ENCODE measurements at regions not wholly inside any gene's neighbourhood (a gene's known extent, or its start where the extent isn't known, plus 50 kb on each side); places are given as distances from the start of the nearest gene placed in this dataset.
"Not testable (repeated sequence)": the region's sequence is repeated elsewhere in the genome, so short reads cannot be mapped to it uniquely, and the experiment has no call there.

GRCh38 chr19:21668072-21668773 is 99.2 kb downstream of the ZNF100 start:
- H3K4me1 ChIP-seq; H3K9me3 ChIP-seq (ENCODE audit: control insufficient read depth, low read length); H3K4me2 ChIP-seq (ENCODE audit: low read length); H3K4me3 ChIP-seq (ENCODE audit: low read depth, low read length); H3K9ac ChIP-seq; H2AFZ ChIP-seq; H3K27me3 ChIP-seq (ENCODE audit: control insufficient read depth, insufficient read depth, low read length); H3K36me3 ChIP-seq (ENCODE audit: control insufficient read depth, insufficient read depth, low read length); H3K27ac ChIP-seq; H3K79me2 ChIP-seq: not testable (repeated sequence)

- no peak overlapping the region for H3K9ac ChIP-seq
- TF ChIP-seq CTCF (IDR thresholded peaks at IDR 0.05), result no peak
- no peak overlapping the region for H3K27ac ChIP-seq
- no peaks in the 10 kb centered on the region for H3K79me2 ChIP-seq
- H3K9me3 ChIP-seq (ENCODE audit: control insufficient read depth, low read length), result no peaks in the 10 kb centered on the region
- H3K4me3 ChIP-seq (ENCODE audit: low read depth, low read length), result no peak overlapping the region
- H3K4me1 ChIP-seq, result no peaks in the 10 kb centered on the region
- H3K36me3 ChIP-seq (ENCODE audit: control insufficient read depth, insufficient read depth, low read length), result peaks cover 2% of the 10 kb centered on the region
- H2AFZ ChIP-seq, result no peak overlapping the region
- no peaks in the 10 kb centered on the region for H3K27me3 ChIP-seq (ENCODE audit: control insufficient read depth, insufficient read depth, low read length)
- no peak overlapping the region for H3K4me2 ChIP-seq (ENCODE audit: low read length)
These were observed 111.7 kb downstream of the ZNF100 start for GRCh38 chr19:21655540-21656126.

- H3K4me2 ChIP-seq (ENCODE audit: low read length); H3K9ac ChIP-seq; H3K36me3 ChIP-seq (ENCODE audit: control insufficient read depth, insufficient read depth, low read length); H3K4me3 ChIP-seq (ENCODE audit: low read depth, low read length); H3K79me2 ChIP-seq; H3K4me1 ChIP-seq; H2AFZ ChIP-seq; H3K9me3 ChIP-seq (ENCODE audit: control insufficient read depth, low read length); H3K27ac ChIP-seq; H3K27me3 ChIP-seq (ENCODE audit: control insufficient read depth, insufficient read depth, low read length): not testable (repeated sequence)
These were observed 115.9 kb downstream of the ZNF100 start for GRCh38 chr19:21651478-21651877.

GRCh38 chr19:21638776-21639175 is 128.6 kb downstream of the ZNF100 start:
- Histone ChIP-seq H3K4me3 (ENCODE audit: low read depth, low read length) (no peak overlapping the region), H3K9me3 (ENCODE audit: control insufficient read depth, low read length) (no peaks in the 10 kb centered on the region), H3K9ac (no peak overlapping the region), H3K27me3 (ENCODE audit: control insufficient read depth, insufficient read depth, low read length) (no peaks in the 10 kb centered on the region), H3K79me2 (no peaks in the 10 kb centered on the region), H2AFZ (no peak overlapping the region), H3K4me1 (no peaks in the 10 kb centered on the region), H3K36me3 (ENCODE audit: control insufficient read depth, insufficient read depth, low read length) (no peaks in the 10 kb centered on the region), H3K4me2 (ENCODE audit: low read length) (no peak overlapping the region), H3K27ac (no peak overlapping the region)
- no peak for TF ChIP-seq CTCF (IDR thresholded peaks at IDR 0.05)

- Histone ChIP-seq H3K27me3 (ENCODE audit: control insufficient read depth, insufficient read depth, low read length) (no peaks in the 10 kb centered on the region), H3K9me3 (ENCODE audit: control insufficient read depth, low read length) (no peaks in the 10 kb centered on the region), H3K4me1 (no peaks in the 10 kb centered on the region), H3K4me3 (ENCODE audit: low read depth, low read length) (no peak overlapping the region), H3K36me3 (ENCODE audit: control insufficient read depth, insufficient read depth, low read length) (no peaks in the 10 kb centered on the region), H3K79me2 (no peaks in the 10 kb centered on the region), H2AFZ (no peak overlapping the region), H3K27ac (no peak overlapping the region), H3K9ac (no peak overlapping the region), H3K4me2 (ENCODE audit: low read length) (no peak overlapping the region)
- TF ChIP-seq CTCF (IDR thresholded peaks at IDR 0.05), result no peak
These were observed 121.7 kb downstream of the ZNF429 start for GRCh38 chr19:21626924-21627697.
